Lower leg skin (tissue), 3 donors: ENCODE measurements at regions not wholly inside any gene's neighbourhood (a gene's known extent, or its start where the extent isn't known, plus 50 kb on each side); places are given as distances from the start of the nearest gene placed in this dataset.

Experiments
- POLR2A ChIP-seq, 2 donors: fragments of 450-650 bp; IDR thresholded peaks; one replicate each; pipeline ENCODE4 v1.6.1; 2016 to 2017; ENCODE audit warnings: antibody characterized with exemption in 2 of 2, mild to moderate bottlenecking in 1 of 2, moderate library complexity in 1 of 2
- TF ChIP-seq, protein P1 (sequence below), 3 donors: fragments of 450-650 bp; IDR thresholded peaks; one replicate each; pipeline ENCODE4 v1.5.1; 2016; ENCODE audit warnings: antibody characterized with exemption in 3 of 3, mild to moderate bottlenecking in 3 of 3, moderate library complexity in 2 of 3

DNA sequence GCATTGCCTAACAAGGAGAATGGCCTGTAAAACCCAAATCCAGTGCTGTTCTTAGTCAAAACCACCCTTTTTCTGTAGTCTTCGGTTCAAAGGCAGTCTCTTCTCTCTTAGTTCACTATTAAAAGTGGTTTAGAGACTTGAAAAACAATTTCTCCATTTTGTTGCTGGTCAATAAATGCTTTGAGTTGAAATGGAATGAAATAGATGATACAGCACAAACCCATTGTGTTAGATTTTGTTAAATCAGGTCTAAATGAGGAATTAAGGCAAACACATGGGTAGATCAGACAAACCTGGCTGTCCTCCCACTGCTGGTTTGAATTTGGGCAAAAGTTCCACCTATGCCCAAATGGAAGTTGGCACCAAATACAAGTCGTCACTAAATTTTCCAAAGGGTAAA is 150.1 kb upstream of the SERTAD2 start:
- TF ChIP-seq, protein P1, sequence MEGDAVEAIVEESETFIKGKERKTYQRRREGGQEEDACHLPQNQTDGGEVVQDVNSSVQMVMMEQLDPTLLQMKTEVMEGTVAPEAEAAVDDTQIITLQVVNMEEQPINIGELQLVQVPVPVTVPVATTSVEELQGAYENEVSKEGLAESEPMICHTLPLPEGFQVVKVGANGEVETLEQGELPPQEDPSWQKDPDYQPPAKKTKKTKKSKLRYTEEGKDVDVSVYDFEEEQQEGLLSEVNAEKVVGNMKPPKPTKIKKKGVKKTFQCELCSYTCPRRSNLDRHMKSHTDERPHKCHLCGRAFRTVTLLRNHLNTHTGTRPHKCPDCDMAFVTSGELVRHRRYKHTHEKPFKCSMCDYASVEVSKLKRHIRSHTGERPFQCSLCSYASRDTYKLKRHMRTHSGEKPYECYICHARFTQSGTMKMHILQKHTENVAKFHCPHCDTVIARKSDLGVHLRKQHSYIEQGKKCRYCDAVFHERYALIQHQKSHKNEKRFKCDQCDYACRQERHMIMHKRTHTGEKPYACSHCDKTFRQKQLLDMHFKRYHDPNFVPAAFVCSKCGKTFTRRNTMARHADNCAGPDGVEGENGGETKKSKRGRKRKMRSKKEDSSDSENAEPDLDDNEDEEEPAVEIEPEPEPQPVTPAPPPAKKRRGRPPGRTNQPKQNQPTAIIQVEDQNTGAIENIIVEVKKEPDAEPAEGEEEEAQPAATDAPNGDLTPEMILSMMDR (IDR thresholded peaks at IDR 0.05): no peak
- no peak for TF ChIP-seq POLR2A (IDR thresholded peaks at IDR 0.05)
